GM21423 (cell line): ENCODE measurements at regions not wholly inside any gene's neighbourhood (a gene's known extent, or its start where the extent isn't known, plus 50 kb on each side); places are given as distances from the start of the nearest gene placed in this dataset.

Source experiments
- ATAC-seq: cut with Tn5 transposase; IDR thresholded peaks from one replicate; pipeline ENCODE4 v1.9.1; 2021; ENCODE audit warnings: mild to moderate bottlenecking, moderate library complexity; ENCODE audit not compliant: unreplicated experiment

DNA sequence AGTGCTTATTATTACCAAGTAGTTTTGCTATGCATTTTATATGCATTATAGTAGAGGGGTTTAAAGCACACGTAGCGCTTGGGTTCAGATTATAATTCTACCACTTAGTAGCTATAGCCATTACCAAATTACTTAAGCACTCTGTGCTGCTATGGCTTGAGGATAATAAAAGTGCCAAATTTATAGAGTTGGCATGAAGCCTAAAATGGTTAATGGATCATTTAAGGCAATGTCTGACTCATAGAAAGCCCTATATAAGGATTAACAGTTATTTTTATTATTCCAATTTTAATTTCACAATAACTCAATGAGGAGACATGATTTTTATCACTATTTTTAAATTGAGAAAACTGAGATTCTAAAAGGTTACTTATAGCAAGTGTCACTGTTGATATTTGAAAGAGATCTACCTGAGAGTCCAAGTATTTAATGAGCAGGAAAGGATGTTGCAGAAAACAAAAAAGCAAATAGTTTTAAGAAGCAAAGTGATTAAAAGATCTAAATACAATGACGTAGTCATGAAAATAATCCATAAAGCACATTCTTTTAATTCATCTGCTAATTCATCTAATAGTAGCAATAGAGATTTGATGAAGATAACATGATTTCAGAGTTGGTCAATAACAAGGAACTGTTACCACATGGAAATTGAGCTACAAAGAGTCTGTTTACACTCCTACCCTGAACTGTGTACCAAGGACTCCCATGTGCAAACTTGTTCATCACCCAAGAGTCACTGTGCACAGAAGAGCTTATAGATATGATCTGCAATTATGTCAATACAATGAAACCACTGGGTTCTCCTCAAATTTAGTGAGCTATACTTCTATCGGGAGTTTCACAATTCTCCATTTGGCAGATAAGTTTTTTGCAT, 78.8 kb upstream of the DTNA start:
- ATAC-seq: no peak

DNA sequence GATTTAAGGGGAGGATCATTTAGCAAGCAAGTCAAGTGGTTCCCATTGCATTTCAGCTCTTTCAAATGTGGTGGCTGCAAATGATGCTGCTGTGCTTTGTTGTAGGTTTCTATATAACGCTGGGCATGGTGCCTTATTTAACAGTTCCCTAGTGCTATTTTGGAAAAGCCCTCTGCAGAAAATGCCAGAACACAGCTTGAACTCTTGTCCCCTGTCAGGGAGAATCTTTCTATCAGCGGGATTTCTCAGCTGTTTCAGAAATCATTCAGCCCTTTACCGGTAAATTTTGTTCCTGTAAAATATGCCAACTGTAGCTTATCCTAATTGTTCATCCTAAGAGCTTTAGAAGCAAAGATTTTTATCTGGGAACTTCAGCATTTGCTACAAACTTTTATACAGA, 77.8 kb upstream of the DTNA start:
- ATAC-seq: no peak

DNA sequence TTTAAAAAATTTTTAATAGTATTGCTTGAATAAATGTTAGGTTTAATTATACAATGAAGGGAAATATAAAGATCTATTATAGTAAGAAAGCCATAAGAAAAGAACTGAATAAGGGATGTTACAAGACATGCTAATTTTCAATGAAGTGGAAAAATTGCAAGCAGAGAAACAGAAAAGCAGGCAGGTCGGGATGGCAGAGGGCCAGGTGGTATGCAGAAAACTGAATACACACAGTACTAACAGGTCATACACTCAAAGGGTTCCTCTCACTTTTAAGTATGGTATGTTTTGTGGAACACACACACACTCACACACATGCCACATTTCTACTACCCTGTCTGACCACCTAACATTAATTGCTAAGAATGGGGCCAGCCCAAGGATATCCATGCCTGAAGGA, 76.7 kb upstream of the DTNA start:
- no peak for ATAC-seq

DNA sequence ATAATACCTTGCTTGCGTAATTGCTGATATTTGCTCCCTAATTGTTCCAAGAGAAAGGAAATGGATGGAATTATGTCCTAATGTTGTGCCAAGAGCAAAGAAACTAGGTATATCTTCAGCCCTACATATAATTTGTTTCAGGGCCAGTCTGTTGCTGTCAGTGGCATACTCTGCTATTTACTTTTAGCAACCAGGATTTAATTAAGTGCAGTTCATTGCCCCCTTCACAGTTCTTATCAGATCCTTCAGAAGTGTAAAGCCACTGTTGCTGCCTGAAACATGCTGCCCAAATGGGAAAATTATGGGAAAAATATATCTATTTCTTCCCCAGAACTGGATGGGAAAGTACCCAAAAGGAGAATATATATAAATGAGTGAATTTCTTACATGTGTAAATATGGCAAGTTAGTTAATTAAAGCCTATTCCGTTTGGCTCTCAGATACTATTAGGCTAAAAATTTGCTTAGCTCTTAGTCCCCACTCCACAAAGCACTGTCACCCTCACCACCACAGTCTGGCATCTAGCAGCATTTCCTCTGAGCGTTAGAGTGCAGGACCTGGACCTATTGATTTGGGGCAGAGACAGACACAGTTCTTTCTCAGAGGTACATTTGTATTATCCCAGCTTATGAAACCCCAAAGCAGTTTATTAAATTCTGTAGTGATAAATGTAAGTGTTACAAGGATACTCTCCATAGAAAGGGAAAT, 72.8 kb upstream of the DTNA start:
- ATAC-seq: no peak

DNA sequence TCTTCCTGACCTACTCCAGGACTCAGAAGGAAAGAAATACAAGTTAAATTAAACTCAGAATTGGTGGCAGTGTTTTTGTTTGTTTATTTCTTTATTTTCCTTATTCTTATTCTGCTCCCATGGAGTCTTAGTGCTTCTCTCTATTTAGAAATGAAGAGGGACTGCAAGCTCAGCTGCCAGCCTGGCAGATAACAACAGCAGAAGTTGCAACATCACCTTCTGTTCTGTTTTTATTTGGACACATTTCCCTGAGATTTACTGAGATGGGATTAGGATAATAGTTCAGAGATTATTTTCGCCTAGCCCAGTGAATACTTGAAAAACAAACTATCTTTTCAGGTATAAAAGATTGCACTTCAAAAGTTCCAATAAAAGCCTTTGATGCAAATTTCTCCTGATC, 70.4 kb upstream of the DTNA start:
- ATAC-seq: no peak

DNA sequence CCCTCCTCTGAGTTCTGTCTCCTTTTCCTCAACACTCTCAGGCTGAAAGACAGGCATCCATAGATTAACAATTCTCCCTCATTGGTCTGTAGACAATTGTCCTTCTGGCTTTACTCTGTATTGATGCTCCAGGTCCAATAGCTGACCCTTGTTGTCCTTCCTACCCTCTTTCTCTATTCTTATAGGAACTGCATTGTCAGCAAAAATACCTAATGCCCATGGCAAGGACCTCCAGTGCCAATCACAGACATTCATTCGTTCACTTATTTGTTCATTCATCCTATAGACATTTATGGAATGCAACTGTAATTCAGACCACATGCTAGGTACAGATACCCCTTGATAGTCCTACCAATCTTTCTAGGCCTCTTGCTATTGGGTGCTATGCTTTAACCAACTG, 69.8 kb upstream of the DTNA start:
- no peak for ATAC-seq

DNA sequence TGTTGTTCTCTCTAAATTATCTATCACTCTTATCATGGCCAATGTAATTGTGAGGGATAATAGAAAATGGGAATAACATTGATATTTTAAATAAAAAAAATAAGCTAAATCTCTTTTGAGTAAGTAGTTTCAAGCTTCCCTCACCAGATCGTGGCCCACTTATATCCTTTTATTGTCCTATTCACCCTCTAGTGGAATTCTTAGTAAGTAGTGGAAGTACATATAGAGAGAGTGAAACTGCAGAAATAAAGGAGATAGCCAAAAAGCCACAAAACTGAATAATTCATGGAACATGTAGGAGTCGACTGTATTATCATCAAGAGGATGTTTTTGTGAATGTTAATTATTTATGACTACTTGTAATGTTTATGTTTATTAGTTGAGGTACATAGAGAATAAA, 66.1 kb upstream of the DTNA start:
- ATAC-seq: no peak

DNA sequence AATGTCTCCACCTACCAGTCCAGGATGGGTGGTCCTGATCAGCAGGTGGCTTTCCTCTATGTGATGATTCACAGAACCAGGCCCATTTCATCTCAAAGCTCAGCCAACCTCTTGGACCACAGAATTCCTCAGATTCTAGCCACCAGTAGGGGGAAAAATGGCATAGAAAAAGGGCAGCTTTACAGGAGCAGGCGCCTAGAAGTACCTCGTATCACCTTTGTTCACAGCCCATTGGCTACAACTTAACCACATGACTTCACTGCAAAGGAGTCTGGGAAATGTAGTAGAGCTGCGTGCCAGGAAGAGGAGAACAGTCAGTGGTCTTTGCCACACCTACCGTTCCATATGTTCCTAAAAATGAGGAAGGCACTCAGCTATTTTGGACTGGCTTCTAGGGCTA, 62.8 kb upstream of the DTNA start:
- ATAC-seq: no peak

DNA sequence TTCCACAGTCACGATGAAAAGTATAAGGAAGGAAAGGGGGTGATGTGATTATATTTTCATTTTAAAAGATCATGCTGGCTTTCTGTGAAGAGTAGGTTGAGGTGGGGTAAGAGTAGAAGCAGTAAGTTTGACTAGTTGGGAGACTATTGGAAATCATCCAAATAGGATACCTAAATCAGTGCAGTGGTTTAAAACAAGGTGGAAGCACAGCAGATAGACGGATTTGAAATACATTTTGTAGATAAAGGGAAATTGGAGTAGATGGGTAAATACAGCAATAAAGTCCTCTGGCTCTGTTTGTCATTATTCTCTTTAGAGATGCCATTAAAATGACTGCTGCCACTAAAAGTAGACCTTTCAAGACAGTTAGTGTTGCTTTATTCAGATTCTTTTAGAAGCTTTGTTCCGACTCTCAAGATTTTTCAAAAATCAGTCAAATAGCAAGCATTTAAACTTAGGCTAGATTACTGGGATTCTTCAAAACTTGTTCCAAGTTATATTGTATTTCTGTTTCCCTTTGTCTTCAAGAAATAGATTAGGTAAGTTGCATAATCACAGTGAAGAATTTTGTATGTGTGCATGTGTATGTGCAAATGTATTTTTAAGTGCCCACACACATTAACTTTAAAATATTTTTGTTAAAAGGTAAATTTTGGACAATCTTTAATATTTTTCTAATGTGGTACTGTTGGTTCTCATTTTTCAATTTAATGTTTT, 61.7 kb upstream of the DTNA start:
- no peak for ATAC-seq

DNA sequence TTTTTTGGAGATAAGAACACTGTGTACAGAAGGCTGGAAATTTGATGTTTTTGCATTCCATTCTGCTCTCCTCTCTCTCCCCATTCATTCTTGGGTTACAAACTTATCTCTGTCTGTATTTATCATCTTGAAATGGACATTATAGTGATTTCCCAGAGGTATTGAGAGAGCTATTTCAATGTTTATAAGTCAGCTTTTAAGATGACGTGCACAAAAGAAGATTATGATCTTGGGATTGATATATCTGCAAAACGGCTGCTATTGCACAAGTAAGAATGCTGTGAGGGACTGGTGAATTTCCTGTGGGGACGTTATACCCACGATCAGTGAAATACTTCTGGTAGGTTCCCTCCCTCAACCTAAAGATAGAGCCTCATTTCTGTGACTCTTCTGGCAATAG, 61.0 kb upstream of the DTNA start:
- ATAC-seq: no peak

DNA sequence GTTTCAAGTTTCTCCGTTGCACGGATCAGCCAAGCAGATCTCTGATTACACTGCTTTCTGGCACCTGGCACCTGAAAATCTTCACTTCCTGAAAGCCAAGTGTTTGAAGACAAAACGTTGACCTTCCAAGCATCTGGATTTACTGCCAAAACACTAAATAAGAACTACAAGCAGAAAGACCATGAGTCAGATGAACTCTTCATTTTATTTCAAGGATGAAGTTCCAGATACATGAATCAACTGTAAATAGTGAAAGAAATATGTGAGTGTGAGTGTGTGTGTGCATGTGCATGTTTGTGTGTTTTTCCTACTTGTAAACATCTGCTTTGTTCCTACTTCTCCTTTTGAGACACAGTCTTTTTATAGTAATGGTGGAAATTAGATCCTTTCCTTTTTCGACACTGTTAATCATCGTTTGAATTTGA, 60.0 kb upstream of the DTNA start:
- ATAC-seq: no peak

DNA sequence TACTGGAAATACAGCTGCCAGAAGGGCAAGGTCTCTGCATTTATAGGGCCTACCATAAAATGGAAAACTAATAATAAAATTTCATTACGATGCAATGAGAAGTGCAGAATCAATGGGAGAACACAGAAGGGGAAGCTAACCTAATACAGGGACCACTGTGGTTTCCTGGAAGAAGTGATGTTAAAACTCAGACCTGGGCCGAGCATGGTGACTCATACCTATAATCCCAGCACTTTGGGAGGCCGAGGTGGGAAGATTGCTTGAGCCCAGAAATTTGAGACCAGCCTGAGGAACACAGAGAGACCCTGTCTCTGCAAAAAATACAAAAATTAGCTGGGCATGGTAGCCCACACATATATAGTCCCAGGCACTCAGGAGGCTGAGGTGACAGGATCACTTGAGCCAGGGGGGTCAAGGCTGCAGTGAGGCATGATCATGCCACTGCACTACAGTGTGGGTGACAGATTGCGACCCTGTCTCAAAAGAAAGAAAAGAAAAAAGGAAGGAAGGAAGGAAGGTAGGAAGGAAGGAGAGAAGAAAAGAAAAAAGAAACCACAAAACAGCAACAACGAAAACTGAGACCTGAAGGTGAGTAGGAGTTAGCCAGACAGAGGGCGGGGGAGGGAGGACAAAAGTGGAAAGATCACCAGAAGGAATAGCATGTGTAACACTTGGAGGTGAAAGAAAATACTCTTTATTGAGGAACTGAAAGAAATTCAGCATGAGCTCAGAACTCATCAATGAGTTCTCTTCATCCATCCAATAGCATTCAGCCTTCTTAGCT, 58.3 kb upstream of the DTNA start:
- no peak for ATAC-seq

DNA sequence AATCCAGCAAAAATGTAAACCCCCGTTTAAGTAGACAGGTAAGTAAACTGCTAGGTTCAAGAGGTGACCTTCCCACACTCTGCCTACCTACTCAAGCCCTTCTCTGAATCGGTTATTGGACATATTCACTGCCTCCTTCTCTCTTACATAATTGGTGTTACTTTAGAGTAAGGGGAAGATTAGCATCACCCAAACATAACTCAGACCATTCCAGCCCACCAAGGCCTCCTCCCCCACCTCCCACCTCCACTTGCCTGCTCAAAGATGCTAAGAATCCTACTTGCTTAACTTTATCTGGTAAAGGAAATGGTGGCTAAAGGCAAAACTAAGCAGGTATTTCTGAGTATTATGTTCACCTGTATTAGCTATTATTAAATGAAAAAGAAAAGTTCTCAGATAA, 55.0 kb upstream of the DTNA start:
- ATAC-seq: no peak

DNA sequence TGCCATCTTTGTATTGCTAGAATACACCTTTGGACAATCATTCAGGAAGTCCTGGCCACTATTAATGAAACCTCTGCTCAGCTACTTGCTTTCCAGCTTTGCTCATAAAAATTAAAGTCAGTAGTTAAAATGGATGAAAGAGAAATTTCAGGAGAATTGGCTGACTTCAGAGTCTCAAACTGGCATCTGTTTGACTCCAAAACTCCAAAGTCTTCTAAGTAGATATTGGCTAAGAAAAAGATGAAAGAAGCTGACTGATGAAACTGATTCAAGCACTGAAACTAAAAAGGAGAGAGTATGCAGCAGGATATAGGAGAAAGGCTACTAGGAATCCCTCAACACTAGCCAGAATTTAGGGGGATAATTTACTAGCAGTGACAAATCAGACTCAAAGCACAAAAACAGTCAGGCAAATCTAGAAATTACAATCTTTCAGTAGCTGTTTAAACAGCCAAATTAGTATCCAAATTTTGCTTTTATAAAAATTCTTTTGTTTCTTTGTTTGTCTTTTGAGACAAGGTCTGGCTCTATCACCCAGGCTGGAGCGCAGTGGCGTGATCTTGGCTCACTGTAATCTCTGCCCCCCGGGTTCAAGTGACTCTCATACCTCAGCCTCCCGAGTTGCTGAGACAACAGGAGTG, 52.1 kb upstream of the DTNA start:
- ATAC-seq: no peak

DNA sequence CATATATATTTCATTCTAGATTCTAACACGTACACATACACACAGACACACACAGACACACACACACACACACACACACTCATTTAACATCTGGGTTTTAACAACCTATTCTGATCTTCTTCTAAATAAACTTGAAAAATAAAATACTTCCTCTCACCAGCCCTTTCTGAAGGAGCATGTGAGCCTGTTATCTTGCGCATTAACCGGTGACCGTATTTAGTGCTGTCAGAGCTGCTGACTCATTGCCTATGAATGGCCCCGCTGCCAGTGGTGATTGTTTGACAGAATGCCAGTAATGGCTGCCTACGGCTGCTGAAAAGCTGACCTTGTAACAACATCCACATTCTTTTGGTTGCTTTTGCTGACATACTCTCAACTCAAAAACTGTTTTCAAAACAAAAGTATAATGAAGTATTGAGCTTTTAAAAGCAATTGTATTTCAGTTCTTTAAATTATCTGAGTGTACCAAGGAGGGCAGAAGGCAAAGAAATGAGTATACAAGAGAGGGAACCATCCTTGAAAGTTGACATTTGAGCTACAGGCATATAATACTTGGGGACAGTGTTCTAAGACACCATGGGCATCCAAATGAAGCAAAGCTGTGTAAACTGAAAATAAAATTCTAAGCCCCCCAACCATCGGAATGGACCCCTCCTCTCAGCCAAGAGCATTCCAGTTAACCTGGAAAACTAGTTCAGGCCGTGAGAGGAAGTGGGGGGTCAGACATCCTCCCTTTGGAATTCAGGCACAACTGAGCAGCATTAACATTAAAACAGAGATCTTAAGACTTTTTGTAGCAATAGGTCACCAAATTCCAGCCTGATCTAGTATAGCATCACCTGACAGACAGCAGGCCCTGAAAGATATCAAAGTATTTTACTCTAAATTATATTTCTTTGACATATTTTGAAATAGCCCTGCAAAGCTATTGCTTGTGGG, 50.2 kb upstream of the DTNA start:
- no peak for ATAC-seq
